ENCODE measurements at regions not wholly inside any gene's neighbourhood (a gene's known extent, or its start where the extent isn't known, plus 50 kb on each side); places are given as distances from the start of the nearest gene placed in this dataset.

DNA sequence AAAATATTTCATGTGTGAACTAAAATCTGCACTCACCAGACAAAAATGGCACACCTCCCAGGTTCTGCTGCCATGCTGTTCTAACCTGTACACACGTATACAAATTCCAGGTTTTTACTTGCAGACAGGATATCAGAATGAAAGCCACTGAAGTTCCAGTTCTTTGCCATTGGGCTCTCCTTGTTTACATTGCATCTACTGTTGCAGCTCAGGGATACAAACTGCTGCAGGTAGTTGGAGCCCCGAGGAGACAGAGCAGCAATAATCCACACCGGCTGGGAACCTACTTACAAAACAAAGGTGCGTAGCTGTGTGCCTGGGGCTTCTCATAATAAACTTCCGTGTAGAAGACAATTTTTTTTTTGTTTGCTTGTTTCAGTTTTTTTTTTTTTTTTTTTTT is 59.6 kb downstream of the HAPSTR1 start:
- TF ChIP-seq ZNF747 (tag by site-specific recombination; IDR thresholded peaks at IDR 0.05): no peak
- no peak for TF ChIP-seq ZNF248 (tag by site-specific recombination; IDR thresholded peaks at IDR 0.05)
- no peak for TF ChIP-seq ZBTB20 (tag by site-specific recombination; IDR thresholded peaks at IDR 0.05)
- TF ChIP-seq CTCF (tag by site-specific recombination; IDR thresholded peaks at IDR 0.05): no peak
- TF ChIP-seq OSR2 (tag by site-specific recombination; IDR thresholded peaks at IDR 0.05): no peak
- no peak for TF ChIP-seq SP2 (tag by site-specific recombination; IDR thresholded peaks at IDR 0.05)
